Natural killer cell (primary cell): ENCODE measurements at regions not wholly inside any gene's neighbourhood (a gene's known extent, or its start where the extent isn't known, plus 50 kb on each side); places are given as distances from the start of the nearest gene placed in this dataset.

Source experiments
- ATAC-seq, 3 donors: fragments of 150-1000 bp in 2 of 3; fragments of 200-7000 bp in 1 of 3; cut with Tn5 transposase; 1 replicate in 1 of 3; 2 replicates in 2 of 3; pipeline ENCODE4 v1.10.0; 2021; ENCODE audit warnings: mild to moderate bottlenecking in 2 of 3, moderate library complexity in 2 of 3
- DNase-seq, 2 donors: peaks; one replicate each; pipeline versions ENCODE4 v3.0.0 to v3.0.0-alpha.2; 2013 to 2021; ENCODE audit warnings: mixed read lengths in 1 of 2
- H3K27ac ChIP-seq: one replicate; pipeline ENCODE4 v1.5.1; 2013; ENCODE audit warnings: mild to moderate bottlenecking, low read length
- H3K27me3 ChIP-seq: one replicate; pipeline ENCODE4 v1.6.1; 2013; ENCODE audit warnings: low read length; ENCODE audit not compliant: control insufficient read depth, insufficient read depth
- H3K36me3 ChIP-seq: one replicate; pipeline ENCODE4 v1.6.1; 2013; ENCODE audit warnings: low read length; ENCODE audit not compliant: control insufficient read depth, insufficient read depth
- H3K4me1 ChIP-seq: one replicate; pipeline ENCODE4 v1.6.1; 2013; ENCODE audit warnings: low read length; ENCODE audit not compliant: control insufficient read depth, insufficient read depth
- H3K4me3 ChIP-seq: one replicate; pipeline ENCODE4 v1.5.1; 2013; ENCODE audit warnings: low read length
- H3K9me3 ChIP-seq: one replicate; pipeline ENCODE4 v1.6.1; 2013; ENCODE audit warnings: low read length; ENCODE audit not compliant: control insufficient read depth, insufficient read depth
- H3K27ac Mint-ChIP-seq, 2 donors: one replicate each; pipeline ENCODE4 v1.8.0; 2022; ENCODE audit warnings: mild to moderate bottlenecking in 2 of 2, mixed read lengths in 2 of 2, moderate library complexity in 1 of 2
- H3K27me3 Mint-ChIP-seq, 2 donors: one replicate each; pipeline ENCODE4 v1.8.0; 2022; ENCODE audit warnings: low read depth in 2 of 2, mixed read lengths in 2 of 2
- H3K36me3 Mint-ChIP-seq: one replicate; pipeline ENCODE4 v1.8.0; 2022; ENCODE audit warnings: mixed read lengths
- H3K4me1 Mint-ChIP-seq, 2 donors: one replicate each; pipeline ENCODE4 v1.8.0; 2022; ENCODE audit warnings: mixed read lengths in 2 of 2
- H3K4me3 Mint-ChIP-seq: one replicate; pipeline ENCODE4 v1.8.0; 2022; ENCODE audit warnings: mild to moderate bottlenecking, moderate library complexity, mixed read lengths
- H3K9me3 Mint-ChIP-seq, 2 donors: one replicate each; pipeline ENCODE4 v1.8.0; 2022; ENCODE audit warnings: mixed read lengths in 2 of 2
- CTCF ChIP-seq: fragments of 200-600 bp; IDR thresholded peaks from one replicate; pipeline ENCODE4 v1.8.0; 2022; ENCODE audit warnings: antibody characterized with exemption
- WGBS: methylation state at CpG from one replicate; pipeline ENCODE4 v1.1.7; 2013; ENCODE audit warnings: missing lambda C conversion rate; ENCODE audit not compliant: insufficient coverage; 5-methylcytosine and 5-hydroxymethylcytosine counted together
- intact Hi-C: fragments of 100-400 bp; cut with micrococcal nuclease; formaldehyde crosslinking; loops from one replicate; pipeline ENCODE4 v1.14.2; 2022

GRCh38 chr7:49020145-49020544 lies 95.8 kb downstream of the CDC14C start:
- DNase-seq (no peak), ATAC-seq (no peak)
- Histone ChIP-seq H3K27me3 (no peaks in the 10 kb centered on the region), H3K4me1 (no peaks in the 10 kb centered on the region), H3K36me3 (no peaks in the 10 kb centered on the region), H3K9me3 (no peaks in the 10 kb centered on the region), H3K27ac (no peak overlapping the region), H3K4me3 (no peak overlapping the region)
- H3K9me3 Mint-ChIP-seq, result peaks cover 10 to 15% of the 10 kb centered on the region in 2 donors
- no peaks in the 10 kb centered on the region for H3K27me3 Mint-ChIP-seq
- no peak for TF ChIP-seq CTCF
- H3K27ac Mint-ChIP-seq, result no peak overlapping the region
- H3K36me3 Mint-ChIP-seq, result no peaks in the 10 kb centered on the region
- H3K4me1 Mint-ChIP-seq, result no peaks in the 10 kb centered on the region
- no peak overlapping the region for H3K4me3 Mint-ChIP-seq
- 82% methylated on average over 4 of the region's 4 CpGs for WGBS
- intact Hi-C loops, result no loop called here

- Mint-ChIP-seq H3K27me3 (no peaks in the 10 kb centered on the region), H3K4me1 (no peaks in the 10 kb centered on the region), H3K36me3 (no peaks in the 10 kb centered on the region), H3K4me3 (no peak overlapping the region), H3K27ac (no peak overlapping the region), H3K9me3 (peaks cover 7 to 11% of the 10 kb centered on the region in 2 donors)
- no peaks in the 10 kb centered on the region for H3K27me3 ChIP-seq
- no peaks in the 10 kb centered on the region for H3K4me1 ChIP-seq
- DNase-seq, result no peak
- no peak for ATAC-seq
- no peaks in the 10 kb centered on the region for H3K36me3 ChIP-seq
- H3K4me3 ChIP-seq, result no peak overlapping the region
- H3K27ac ChIP-seq, result no peak overlapping the region
- intact Hi-C loops, result no loop called here
- TF ChIP-seq CTCF, result no peak
- H3K9me3 ChIP-seq, result no peaks in the 10 kb centered on the region
These were observed 98.1 kb downstream of the CDC14C start for GRCh38 chr7:49022448-49022847.

- Mint-ChIP-seq H3K27ac (no peak overlapping the region), H3K27me3 (no peaks in the 10 kb centered on the region), H3K9me3 (peaks cover 9 to 10% of the 10 kb centered on the region in 2 donors), H3K36me3 (no peaks in the 10 kb centered on the region), H3K4me3 (no peak overlapping the region), H3K4me1 (no peaks in the 10 kb centered on the region)
- H3K36me3 ChIP-seq, result no peaks in the 10 kb centered on the region
- H3K9me3 ChIP-seq, result no peaks in the 10 kb centered on the region
- intact Hi-C loops, result no loop called here
- no peaks in the 10 kb centered on the region for H3K4me1 ChIP-seq
- TF ChIP-seq CTCF, result no peak
- WGBS, result 76% methylated on average over 9 of the region's 9 CpGs
- no peak overlapping the region for H3K27ac ChIP-seq
- no peaks in the 10 kb centered on the region for H3K27me3 ChIP-seq
- no peak for ATAC-seq
- no peak for DNase-seq
- no peak overlapping the region for H3K4me3 ChIP-seq
These were observed 99.3 kb downstream of the CDC14C start for GRCh38 chr7:49023345-49024328.
